H1 (cell line): ENCODE measurements at regions not wholly inside any gene's neighbourhood (a gene's known extent, or its start where the extent isn't known, plus 50 kb on each side); places are given as distances from the start of the nearest gene placed in this dataset.

ENCODE experiments used
- CTCF ChIA-PET: fragments of 300-600 bp; sonication (Branson Sonifier 250); formaldehyde crosslinking; loops from one replicate; lab custom pipeline; 2021; ENCODE audit not compliant: partially characterized antibody; lab: Charles Lee
- POLR2A ChIA-PET: fragments of 300-600 bp; sonication (Branson Sonifier 250); formaldehyde crosslinking; loops from one replicate; lab custom pipeline; 2021; ENCODE audit warnings: inconsistent platforms; ENCODE audit not compliant: partially characterized antibody; lab: Charles Lee
- DNase-seq, 2 experiments: peaks; one replicate each; pipeline versions ENCODE4 v3.0.0 to v3.0.0-alpha.2; 2010 to 2022; ENCODE audit warnings: low spot score in 2 of 2, low read depth in 1 of 2, mixed read lengths in 1 of 2
- FAIRE-seq: peaks from 2 replicates; lab custom pipeline; 2011; peaks lifted over from hg19 to GRCh38; lab: Jason Lieb, UNC
- H2AFZ ChIP-seq: 2 replicates; pipeline ENCODE4 v1.8.1; 2012; ENCODE audit warnings: low read length, inconsistent platforms
- H2AK5ac ChIP-seq: 2 replicates; pipeline ENCODE4 v1.6.1; 2013; ENCODE audit warnings: low read depth, low read length
- H2BK120ac ChIP-seq: replicated peaks from 2 replicates; pipeline ENCODE3; 2013; ENCODE audit warnings: low read depth, low read length, inconsistent platforms
- H2BK12ac ChIP-seq: 2 replicates; pipeline ENCODE4 v1.6.1; 2013; ENCODE audit warnings: low read depth, low read length
- H2BK15ac ChIP-seq: 2 replicates; pipeline ENCODE4 v1.6.1; 2013; ENCODE audit warnings: low read length
- H2BK20ac ChIP-seq: 2 replicates; pipeline ENCODE4 v1.6.1; 2013; ENCODE audit warnings: low read length
- H2BK5ac ChIP-seq: 2 replicates; pipeline ENCODE4 v1.6.1; 2013; ENCODE audit warnings: low read depth, low read length
- H3K14ac ChIP-seq: 2 replicates; pipeline ENCODE4 v1.6.1; 2013; ENCODE audit warnings: inconsistent platforms; ENCODE audit not compliant: insufficient read length
- H3K18ac ChIP-seq: 2 replicates; pipeline ENCODE4 v1.6.1; 2013; ENCODE audit warnings: low read length; ENCODE audit errors: extremely low read depth
- H3K23ac ChIP-seq: 2 replicates; pipeline ENCODE4 v1.6.1; 2013; ENCODE audit warnings: inconsistent platforms; ENCODE audit not compliant: insufficient read length
- H3K23me2 ChIP-seq: 2 replicates; pipeline ENCODE4 v1.6.1; 2013; ENCODE audit warnings: low read depth, low read length
- H3K27ac ChIP-seq: 2 replicates; pipeline ENCODE4 v1.6.1; 2011; ENCODE audit warnings: low read depth, low read length, inconsistent platforms
- H3K27me3 ChIP-seq, 4 experiments: replicated peaks in 1 of 4; 1 replicate in 1 of 4; 2 replicates in 3 of 4; pipeline versions ENCODE4 v1.6.1 to v1.8.1; 2011 to 2013; ENCODE audit warnings: low read length in 3 of 4, mild to moderate bottlenecking in 3 of 4, inconsistent platforms in 2 of 4, mixed read lengths in 2 of 4, moderate library complexity in 1 of 4; ENCODE audit not compliant: control insufficient read depth in 3 of 4, insufficient read depth in 3 of 4; ENCODE audit errors: extremely low read depth in 1 of 4
- H3K36me3 ChIP-seq, 4 experiments: 2 replicates each; pipeline versions ENCODE4 v1.6.1 to v1.8.1; 2011 to 2013; ENCODE audit warnings: mild to moderate bottlenecking in 4 of 4, low read length in 3 of 4, moderate library complexity in 2 of 4, control low read depth in 1 of 4, inconsistent platforms in 1 of 4; ENCODE audit not compliant: insufficient read depth in 4 of 4, control insufficient read depth in 2 of 4
- H3K4ac ChIP-seq: replicated peaks from 2 replicates; pipeline ENCODE3; 2013; ENCODE audit warnings: low read length, low read depth, mixed read lengths, inconsistent platforms; ENCODE audit not compliant: insufficient read length
- H3K4me1 ChIP-seq, 4 experiments: replicated peaks in 1 of 4; 1 replicate in 1 of 4; 2 replicates in 3 of 4; pipeline versions ENCODE4 v1.6.1 to v1.8.1; 2011 to 2013; ENCODE audit warnings: low read length in 3 of 4, inconsistent platforms in 2 of 4, mixed read lengths in 1 of 4; ENCODE audit not compliant: insufficient read depth in 4 of 4, control insufficient read depth in 3 of 4
- H3K4me2 ChIP-seq, 2 experiments: 2 replicates each; pipeline versions ENCODE4 v1.6.1 to v1.8.1; 2011 to 2013; ENCODE audit warnings: low read depth in 2 of 2, low read length in 2 of 2, control low read depth in 1 of 2, inconsistent platforms in 1 of 2, mild to moderate bottlenecking in 1 of 2; ENCODE audit not compliant: insufficient read depth in 1 of 2
- H3K4me3 ChIP-seq, 4 experiments: fragments of 200-600, 300-600 bp in 1 of 4; sonication (generic), shearing (Covaris generic), sonication (Bioruptor Twin) in 1 of 4; 2 replicates each; pipeline versions ENCODE4 v1.5.1 to v1.8.1; 2011 to 2016; ENCODE audit warnings: low read length in 4 of 4, low read depth in 3 of 4, control low read depth in 2 of 4, inconsistent platforms in 2 of 4, mild to moderate bottlenecking in 2 of 4, mixed read lengths in 1 of 4, moderate library complexity in 1 of 4; ENCODE audit not compliant: insufficient read depth in 2 of 4; ENCODE audit errors: extremely low read depth in 1 of 4
- H3K56ac ChIP-seq: replicated peaks from 2 replicates; pipeline ENCODE3; 2013; ENCODE audit warnings: low read depth, mild to moderate bottlenecking, mixed read lengths, low read length, inconsistent platforms; ENCODE audit not compliant: insufficient read length
- H3K79me1 ChIP-seq: 2 replicates; pipeline ENCODE4 v1.6.1; 2013; ENCODE audit warnings: low read depth, low read length, control low read depth
- H3K79me2 ChIP-seq, 2 experiments: 2 replicates each; pipeline versions ENCODE4 v1.6.1 to v1.8.1; 2012 to 2013; ENCODE audit warnings: low read length in 2 of 2, mild to moderate bottlenecking in 2 of 2, inconsistent platforms in 1 of 2; ENCODE audit not compliant: insufficient read depth in 2 of 2, control insufficient read depth in 1 of 2
- H3K9ac ChIP-seq, 4 experiments: replicated peaks in 1 of 4; 1 replicate in 1 of 4; 2 replicates in 3 of 4; pipeline versions ENCODE4 v1.6.1 to v1.8.1; 2011 to 2013; ENCODE audit warnings: low read depth in 3 of 4, low read length in 3 of 4, control low read depth in 2 of 4, mild to moderate bottlenecking in 2 of 4, moderate library complexity in 2 of 4, inconsistent platforms in 1 of 4; ENCODE audit errors: extremely low read depth in 1 of 4
- H3K9me3 ChIP-seq, 2 experiments: 2 replicates each; pipeline versions ENCODE4 v1.6.1 to v1.8.1; 2012 to 2013; ENCODE audit warnings: mild to moderate bottlenecking in 2 of 2, moderate library complexity in 2 of 2, control low read depth in 1 of 2, inconsistent platforms in 1 of 2, low read depth in 1 of 2, low read length in 1 of 2, mixed read lengths in 1 of 2; ENCODE audit not compliant: insufficient read depth in 2 of 2
- H4K20me1 ChIP-seq, 2 experiments: replicated peaks in 1 of 2; 2 replicates each; pipeline versions ENCODE3 to v1.8.1; 2011 to 2013; ENCODE audit warnings: inconsistent platforms in 2 of 2, low read length in 2 of 2, mild to moderate bottlenecking in 1 of 2; ENCODE audit not compliant: insufficient read depth in 2 of 2, control insufficient read depth in 1 of 2
- H4K5ac ChIP-seq: 2 replicates; pipeline ENCODE4 v1.6.1; 2013; ENCODE audit warnings: low read length, low read depth, mixed read lengths, inconsistent platforms; ENCODE audit not compliant: insufficient read length
- H4K8ac ChIP-seq: 2 replicates; pipeline ENCODE4 v1.8.0; 2013; ENCODE audit warnings: mild to moderate bottlenecking, moderate library complexity, low read length, inconsistent platforms; ENCODE audit not compliant: insufficient read depth; ENCODE audit errors: extremely low read depth
- H4K91ac ChIP-seq: replicated peaks from 2 replicates; pipeline ENCODE3; 2013; ENCODE audit warnings: low read length, mixed read lengths, inconsistent platforms; ENCODE audit not compliant: insufficient read length
- E2F6 ChIP-seq: IDR thresholded peaks from 2 replicates; pipeline ENCODE4 v1.6.1; 2012; ENCODE audit warnings: inconsistent platforms
- EGR1 ChIP-seq: IDR thresholded peaks from 2 replicates; pipeline ENCODE4 v1.6.1; 2011; ENCODE audit warnings: low read depth, low read length, borderline replicate concordance
- KDM1A ChIP-seq: fragments of 200-600, 300-600 bp; sonication (generic); IDR thresholded peaks from 2 replicates; pipeline ENCODE4 v1.7.1; 2016; ENCODE audit warnings: mild to moderate bottlenecking, low read length, borderline replicate concordance
- MAFK ChIP-seq: IDR thresholded peaks from 2 replicates; pipeline ENCODE4 v1.6.1; 2012; ENCODE audit warnings: low read depth, mild to moderate bottlenecking, improper control_type of control experiment, low read length
- MAX ChIP-seq: IDR thresholded peaks from 2 replicates; pipeline ENCODE4 v1.6.1; 2012; ENCODE audit warnings: inconsistent platforms
- POU5F1 ChIP-seq: IDR thresholded peaks from 2 replicates; pipeline ENCODE4 v1.6.1; 2011; ENCODE audit warnings: low read depth, mild to moderate bottlenecking, low read length, moderate library complexity
- RAD21 ChIP-seq, 2 experiments: IDR thresholded peaks in 1 of 2; conservative IDR thresholded peaks in 1 of 2; 2 replicates each; pipeline ENCODE4 v1.6.1; 2011; ENCODE audit warnings: low read depth in 2 of 2, low read length in 2 of 2, improper control_type of control experiment in 1 of 2, inconsistent platforms in 1 of 2, mild to moderate bottlenecking in 1 of 2, moderate library complexity in 1 of 2
- USF2 ChIP-seq: IDR thresholded peaks from 2 replicates; pipeline ENCODE4 v1.6.1; 2011; ENCODE audit warnings: low read length, improper control_type of control experiment
- WGBS, 2 experiments: shearing (Covaris generic) in 1 of 2; methylation state at CpG; one replicate each; pipeline versions ENCODE4 v1.1.6 to v1.1.7; 2013 to 2015; ENCODE audit warnings: low lambda C conversion rate in 2 of 2, mixed read lengths in 2 of 2, inconsistent platforms in 1 of 2, low coverage in 1 of 2, missing lambda C conversion rate in 1 of 2; ENCODE audit not compliant: insufficient replicate concordance in 2 of 2, insufficient coverage in 1 of 2, insufficient read length in 1 of 2; ENCODE audit errors: extremely low coverage in 1 of 2, missing lambda C conversion rate in 1 of 2; 5-methylcytosine and 5-hydroxymethylcytosine counted together

- Histone ChIP-seq H2BK120ac (no peak overlapping the region), H3K4me3 (peak overlapping the region in 2 of 4 experiments; percentile 10 to 41; a peak in 4 of 8 replicates), H3K56ac (no peak overlapping the region), H3K14ac (no peak overlapping the region), H2BK12ac (peak overlapping the region; percentile 85; the same call in 1 of the 2 replicates), H3K27me3 (peaks cover 0 to 7% (median 3%) of the 10 kb centered on the region in 4 experiments; a peak in 1 of 7 replicates), H2AFZ (peak overlapping the region; percentile 91), H2AK5ac (no peak overlapping the region), H4K91ac (peak overlapping the region; percentile 82), H4K5ac (peak overlapping the region; percentile 47), H3K79me1 (no peaks in the 10 kb centered on the region), H4K20me1 (no peaks in the 10 kb centered on the region), H3K9me3 (no peaks in the 10 kb centered on the region), H3K4me2 (peak overlapping the region; percentile 0 to 62; a peak in 3 of 4 replicates), H3K36me3 (no peaks in the 10 kb centered on the region), H3K23ac (no peak overlapping the region), H3K27ac (no peak overlapping the region), H4K8ac (peak overlapping the region; percentile 63; the same call in 1 of the 2 replicates), H2BK15ac (peak overlapping the region; percentile 99), H2BK20ac (no peak overlapping the region), H3K4me1 (peaks cover 0 to 9% (median 2%) of the 10 kb centered on the region in 4 experiments; a peak in 5 of 7 replicates), H3K23me2 (no peaks in the 10 kb centered on the region), H3K79me2 (no peaks in the 10 kb centered on the region), H2BK5ac (no peak overlapping the region), H3K18ac (peak overlapping the region; percentile 93), H3K4ac (no peak overlapping the region), H3K9ac (no peak overlapping the region)
- DNase-seq (peak; percentile 53 to 99), FAIRE-seq (no peak)
- POLR2A ChIA-PET: interaction anchor here (1.1 kb wide), 1 partner anchor 55 kb away, joined by 6 read pairs; no protein-coding TSS in a partner anchor
- 32% methylated on average over 29 of the region's 30 CpGs; no CpG with 5 or more reads in 1 of the 2 experiments for WGBS, 2 experiments
- CTCF ChIA-PET: interaction anchor here (0.6 to 5.8 kb wide), 41 partner anchors 10 to 1546 kb away, joined by 3 to 66 read pairs (median 4); no protein-coding TSS in a partner anchor
- peak; percentile 55; the same call in 1 of the 2 replicates for TF ChIP-seq MAFK
- TF ChIP-seq E2F6: peak; percentile 75
- peak; percentile 38; the same call in 1 of the 2 replicates for TF ChIP-seq EGR1
- TF ChIP-seq USF2: 0 out of 2 replicates have a peak, but pooled peaks have one; percentile 9
- TF ChIP-seq RAD21 (IDR thresholded peaks at IDR 0.05 in 1 of 2, conservative IDR thresholded peaks at IDR 0.05 in 1 of 2; ENCODE audit: low read depth in 2 of 2, low read length in 2 of 2): peak; percentile 96 to 97
- TF ChIP-seq MAX: peak; percentile 88
- TF ChIP-seq POU5F1: no peak
- TF ChIP-seq KDM1A: 0 out of 2 replicates have a peak, but pooled peaks have one; percentile 27
These were observed 135.9 kb upstream of the PODXL start for GRCh38 chr7:131692131-131692960.
